Kidney (tissue), 13 donors: ENCODE measurements at regions not wholly inside any gene's neighbourhood (a gene's known extent, or its start where the extent isn't known, plus 50 kb on each side); places are given as distances from the start of the nearest gene placed in this dataset.

ENCODE experiments used
- DNase-seq, 5 donors: peaks; one replicate each; pipeline ENCODE4 v3.0.0-alpha.2; 2013 to 2020
- FAIRE-seq: peaks from 2 replicates; lab custom pipeline; 2012; peaks lifted over from hg19 to GRCh38; lab: Jason Lieb, UNC
- H3K27ac ChIP-seq, 2 donors: one replicate each; pipeline ENCODE4 v1.7.0; 2013; ENCODE audit warnings: low read depth in 2 of 2, low read length in 2 of 2, inconsistent platforms in 1 of 2
- H3K27me3 ChIP-seq: one replicate; pipeline ENCODE4 v1.7.1; 2013; ENCODE audit warnings: low read length, inconsistent platforms; ENCODE audit not compliant: control insufficient read depth, insufficient read depth
- H3K36me3 ChIP-seq, 3 donors: one replicate each; pipeline versions ENCODE4 v1.7.0 to v1.7.1; 2013; ENCODE audit warnings: low read length in 3 of 3, control low read depth in 1 of 3, inconsistent platforms in 1 of 3; ENCODE audit not compliant: insufficient read depth in 3 of 3, control insufficient read depth in 2 of 3
- H3K4me1 ChIP-seq, 3 donors: one replicate each; pipeline versions ENCODE4 v1.7.0 to v1.7.1; 2013; ENCODE audit warnings: low read length in 3 of 3, inconsistent platforms in 1 of 3, low read depth in 1 of 3; ENCODE audit not compliant: control insufficient read depth in 2 of 3, insufficient read depth in 2 of 3
- H3K4me3 ChIP-seq, 3 donors: one replicate each; pipeline versions ENCODE4 v1.7.0 to v1.8.1; 2013; ENCODE audit warnings: low read length in 3 of 3, control low read depth in 1 of 3, inconsistent platforms in 1 of 3
- H3K9ac ChIP-seq, 3 donors: one replicate each; pipeline versions ENCODE4 v1.7.0 to v1.7.1; 2013; ENCODE audit warnings: low read length in 3 of 3, control low read depth in 1 of 3, inconsistent platforms in 1 of 3
- H3K9me3 ChIP-seq, 3 donors: one replicate each; pipeline versions ENCODE4 v1.7.0 to v1.7.1; 2013; ENCODE audit warnings: low read length in 3 of 3, control low read depth in 1 of 3, inconsistent platforms in 1 of 3; ENCODE audit not compliant: control insufficient read depth in 2 of 3, insufficient read depth in 1 of 3
- CTCF ChIP-seq: IDR thresholded peaks from 3 replicates; pipeline ENCODE4 v1.5.1; 2012; ENCODE audit warnings: mild to moderate bottlenecking, moderate library complexity, borderline replicate concordance; ENCODE audit not compliant: insufficient read depth; ENCODE audit errors: extremely low read depth
- intact Hi-C: fragments of 100-400 bp; cut with DNase I; formaldehyde crosslinking; loops from one replicate; pipeline ENCODE4 v1.11.1; 2022
- donor health status: control.
- donor health status: control.
- donor health status: control.
- donor health status: control.
- donor health status: control.
- donor health status: DM: yes; HTN: yes; CAD: no.
- donor health status: Normal renal cell carcinoma (clear cell type).

- intact Hi-C loops, result no loop called here
- no peaks in the 10 kb centered on the region for H3K36me3 ChIP-seq
- H3K27me3 ChIP-seq, result no peaks in the 10 kb centered on the region
- H3K4me1 ChIP-seq, result no peaks in the 10 kb centered on the region
- H3K4me3 ChIP-seq, result no peak overlapping the region
- DNase-seq, result no peak
- H3K27ac ChIP-seq, result no peak overlapping the region
- TF ChIP-seq CTCF, result no peak
- no peak for FAIRE-seq
- no peaks in the 10 kb centered on the region for H3K9me3 ChIP-seq
- no peak overlapping the region for H3K9ac ChIP-seq
Observed at GRCh38 chr6:71035871-71036270, 79.0 kb upstream of the B3GAT2 start.

DNA sequence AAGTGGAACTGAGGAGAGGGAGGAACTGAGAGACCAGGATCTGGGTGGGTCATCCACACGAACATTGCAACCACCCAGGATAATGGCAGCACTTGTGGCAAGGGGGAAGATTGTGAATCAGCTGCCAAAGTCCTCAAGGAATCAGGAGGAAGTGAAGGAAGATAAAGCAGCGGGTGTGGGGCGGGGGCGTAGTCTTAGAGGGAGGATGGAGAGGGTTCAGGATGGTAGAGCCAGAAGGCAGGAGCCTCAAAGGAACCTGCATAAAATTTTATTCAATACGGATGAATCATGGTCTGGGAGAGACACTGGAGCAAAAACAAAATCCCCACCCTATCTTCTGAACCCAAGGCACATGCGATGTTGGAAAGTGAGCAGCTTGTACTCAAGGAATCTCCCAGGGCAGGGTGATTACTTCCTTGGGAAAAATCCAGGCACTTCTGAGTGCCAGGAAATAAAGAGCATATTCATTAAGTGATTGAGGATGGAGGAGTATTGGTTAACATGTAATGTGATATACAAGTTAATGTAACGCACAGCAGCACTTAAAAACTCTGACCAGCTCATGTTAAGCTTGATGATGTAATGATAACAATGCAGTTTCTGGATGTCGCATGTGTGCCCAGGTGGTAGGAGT is 82.0 kb upstream of the B3GAT2 start:
- Histone ChIP-seq H3K27ac (no peak overlapping the region), H3K4me3 (no peak overlapping the region), H3K27me3 (no peaks in the 10 kb centered on the region), H3K36me3 (no peaks in the 10 kb centered on the region), H3K9me3 (no peaks in the 10 kb centered on the region), H3K9ac (no peak overlapping the region), H3K4me1 (no peaks in the 10 kb centered on the region)
- FAIRE-seq (no peak), DNase-seq (peak in 2 of 5 donors; percentile 21 to 33)
- no peak for TF ChIP-seq CTCF
- intact Hi-C loops, result no loop called here

DNA sequence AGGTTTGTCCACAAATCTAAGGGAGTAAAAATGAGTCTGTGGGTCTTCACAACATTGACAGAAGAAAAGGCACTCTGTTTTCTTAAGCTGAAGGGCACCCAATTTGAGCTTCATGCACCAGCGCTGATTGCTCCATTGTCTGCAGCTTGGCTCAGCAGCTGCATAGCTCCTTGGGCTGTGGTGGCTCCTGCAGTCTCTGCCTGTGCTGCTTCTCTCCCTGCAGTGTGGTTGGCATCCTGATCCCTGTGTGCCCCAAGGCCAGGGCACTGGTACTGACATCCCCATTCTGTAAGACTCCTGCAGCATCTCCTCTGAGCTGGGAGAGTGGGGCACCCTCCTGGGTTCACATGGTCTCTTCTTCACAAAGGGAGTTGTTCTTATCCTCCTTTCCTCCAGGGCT is 83.2 kb upstream of the B3GAT2 start:
- H3K9me3 ChIP-seq, result no peaks in the 10 kb centered on the region
- no peak overlapping the region for H3K9ac ChIP-seq
- TF ChIP-seq CTCF, result no peak
- H3K27ac ChIP-seq, result no peak overlapping the region
- peak in 1 of 5 donors; percentile 21 for DNase-seq
- FAIRE-seq, result no peak
- H3K4me3 ChIP-seq, result no peak overlapping the region
- no peaks in the 10 kb centered on the region for H3K27me3 ChIP-seq
- H3K36me3 ChIP-seq, result no peaks in the 10 kb centered on the region
- no peaks in the 10 kb centered on the region for H3K4me1 ChIP-seq
- intact Hi-C loops, result no loop called here

DNA sequence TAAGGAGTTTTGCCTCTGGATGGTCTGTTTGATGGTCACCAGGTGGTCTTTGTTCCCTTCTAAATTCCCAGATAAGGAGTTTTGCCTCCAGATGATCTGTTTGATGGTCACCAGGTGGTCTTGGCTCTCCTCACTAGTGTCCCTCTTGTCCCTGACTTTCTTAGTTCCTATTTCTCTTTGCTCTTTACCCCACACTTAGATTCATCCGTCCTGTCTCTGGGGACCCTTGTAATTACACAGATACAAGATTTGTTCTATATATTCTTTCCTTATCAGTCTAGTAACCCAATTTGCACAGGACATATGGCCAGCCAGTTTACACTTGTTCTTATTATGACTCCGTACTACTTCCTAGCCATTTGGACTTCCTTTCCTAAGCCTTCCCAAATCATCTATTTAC is 84.0 kb upstream of the B3GAT2 start:
- no peak for TF ChIP-seq CTCF
- no peak overlapping the region for H3K27ac ChIP-seq
- no peak for FAIRE-seq
- no peak overlapping the region for H3K4me3 ChIP-seq
- H3K36me3 ChIP-seq, result no peaks in the 10 kb centered on the region
- no peaks in the 10 kb centered on the region for H3K4me1 ChIP-seq
- no peaks in the 10 kb centered on the region for H3K27me3 ChIP-seq
- intact Hi-C loops, result no loop called here
- no peaks in the 10 kb centered on the region for H3K9me3 ChIP-seq
- no peak overlapping the region for H3K9ac ChIP-seq
- no peak for DNase-seq
